A549 (cell line): ENCODE measurements at regions not wholly inside any gene's neighbourhood (a gene's known extent, or its start where the extent isn't known, plus 50 kb on each side); places are given as distances from the start of the nearest gene placed in this dataset.
"Not testable (repeated sequence)": the region's sequence is repeated elsewhere in the genome, so short reads cannot be mapped to it uniquely, and the experiment has no call there.

Experiments used
- CEBPB ChIP-seq, 2 experiments: fragments of >200 bp in 1 of 2; sonication (Bioruptor Twin) in 1 of 2; formaldehyde crosslinking in 1 of 2; IDR thresholded peaks; 2 replicates each; pipeline ENCODE4 v1.6.1; 2012 to 2016
- CTCF ChIP-seq: fragments of >200 bp; sonication (Bioruptor Twin); formaldehyde crosslinking; IDR thresholded peaks from 3 replicates; pipeline ENCODE4 v1.5.1; 2016
- ELK1 ChIP-seq: fragments of 150-350 bp; IDR thresholded peaks from 2 replicates; pipeline ENCODE4 v1.6.1; 2014; ENCODE audit warnings: low read depth, mild to moderate bottlenecking, low read length
- HMGXB4 ChIP-seq: fragments of 250-450 bp; sonication (Bioruptor Pico); IDR thresholded peaks from 2 replicates; pipeline ENCODE4 v1.5.0; 2021; ENCODE audit warnings: mild to moderate bottlenecking, moderate library complexity, borderline replicate concordance
- NR3C1 ChIP-seq: fragments of >200 bp; sonication (Bioruptor Twin); formaldehyde crosslinking; IDR thresholded peaks from 3 replicates; pipeline ENCODE4 v1.6.1; 2017
- POLR2A ChIP-seq: IDR thresholded peaks from 2 replicates; pipeline ENCODE4 v1.6.1; 2012; ENCODE audit warnings: mild to moderate bottlenecking, low read length
- RAD21 ChIP-seq, 2 experiments: fragments of >200 bp in 1 of 2; sonication (Bioruptor Twin) in 1 of 2; formaldehyde crosslinking in 1 of 2; IDR thresholded peaks in 1 of 2; conservative IDR thresholded peaks in 1 of 2; 2 replicates in 1 of 2; 3 replicates in 1 of 2; pipeline ENCODE4 v1.6.1; 2012 to 2018; ENCODE audit warnings: inconsistent platforms in 1 of 2
- REST ChIP-seq: fragments of 200-600 bp; sonication (generic); IDR thresholded peaks from 2 replicates; pipeline ENCODE4 v1.6.1; 2016; ENCODE audit warnings: antibody characterized with exemption, mild to moderate bottlenecking, moderate library complexity
- SMC3 ChIP-seq: fragments of >200 bp; sonication (Bioruptor Twin); formaldehyde crosslinking; IDR thresholded peaks from 3 replicates; pipeline ENCODE4 v1.6.1; 2018; ENCODE audit warnings: inconsistent platforms
- USF2 ChIP-seq: fragments of 450-650 bp; IDR thresholded peaks from 2 replicates; pipeline ENCODE4 v1.6.1; 2014; ENCODE audit warnings: antibody characterized with exemption

GRCh38 chr7:63566886-63567285, 431.8 kb upstream of the ZNF722 start:
- TF ChIP-seq ELK1; NR3C1; CEBPB (IDR thresholded peaks at IDR 0.05); CTCF; REST; SMC3; HMGXB4 (CRISPR knock-in tag); RAD21 (conservative IDR thresholded peaks at IDR 0.05 in 1 of 2, IDR thresholded peaks at IDR 0.05 in 1 of 2); USF2; POLR2A: not testable (repeated sequence)
